ENCODE measurements at regions not wholly inside any gene's neighbourhood (a gene's known extent, or its start where the extent isn't known, plus 50 kb on each side); places are given as distances from the start of the nearest gene placed in this dataset.

DNA sequence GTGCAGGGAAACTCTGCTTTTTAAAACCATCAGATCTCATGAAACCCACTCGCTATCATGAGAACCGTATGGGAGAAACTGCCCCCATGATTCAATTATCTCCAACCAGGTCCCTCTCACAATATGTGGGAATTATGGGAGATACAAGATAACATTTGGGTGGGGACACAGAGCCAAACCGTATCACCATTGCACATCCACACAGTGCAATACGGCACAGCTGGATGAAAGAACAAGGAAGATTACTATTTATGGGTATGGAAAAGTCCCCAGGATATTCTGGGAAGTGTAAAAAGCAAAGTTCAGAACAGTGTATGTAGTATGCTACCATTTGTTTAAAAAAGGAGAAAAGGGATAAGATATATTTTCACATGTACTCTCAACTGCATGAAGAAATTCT is 290.1 kb downstream of the PIK3C3 start:
- Histone ChIP-seq H2BK5ac (ENCODE audit: low read depth, low read length, poor library complexity, severe bottlenecking) (no peak overlapping the region), H3K4ac (ENCODE audit: low read depth in 1 of 2, low read length in 2 of 2) (no peak overlapping the region), H3K79me1 (replicated peaks; ENCODE audit: low read length, poor library complexity, severe bottlenecking) (no peaks in the 10 kb centered on the region), H2BK15ac (ENCODE audit: low read depth, poor library complexity, severe bottlenecking) (no peak overlapping the region), H3K4me2 (ENCODE audit: low read length, poor library complexity, severe bottlenecking) (no peak overlapping the region), H2BK12ac (ENCODE audit: low read length in 2 of 2) (no peak overlapping the region), H3K4me3 (ENCODE audit: insufficient read depth in 1 of 2, low read depth in 1 of 2, low read length in 2 of 2) (no peak overlapping the region), H4K91ac (ENCODE audit: low read length) (no peak overlapping the region), H3K23ac (ENCODE audit: low read length in 2 of 2) (no peak overlapping the region), H4K8ac (ENCODE audit: low read length) (no peak overlapping the region), H3K27me3 (ENCODE audit: control insufficient read depth in 1 of 2, insufficient read depth in 1 of 2, low read length in 2 of 2) (no peaks in the 10 kb centered on the region), H2BK120ac (ENCODE audit: low read depth, low read length) (no peak overlapping the region), H3K18ac (ENCODE audit: low read depth in 1 of 2, low read length in 2 of 2) (no peak overlapping the region), H3K14ac (ENCODE audit: low read length in 2 of 2) (no peak overlapping the region), H2AFZ (ENCODE audit: low read depth, low read length) (no peak overlapping the region), H3K9ac (ENCODE audit: low read length) (no peak overlapping the region), H2AK5ac (ENCODE audit: low read length, severe bottlenecking) (no peak overlapping the region), H3K27ac (ENCODE audit: low read length, poor library complexity, severe bottlenecking) (no peak overlapping the region), H3K9me3 (ENCODE audit: control insufficient read depth, low read length) (no peaks in the 10 kb centered on the region), H3K36me3 (ENCODE audit: control insufficient read depth in 1 of 2, insufficient read depth in 2 of 2, low read depth in 1 of 2, low read length in 2 of 2) (no peaks in the 10 kb centered on the region), H3K4me1 (ENCODE audit: control insufficient read depth, insufficient read depth, low read depth, low read length) (no peaks in the 10 kb centered on the region)
- 100% methylated on average over 2 of the region's 4 CpGs for WGBS
- no peak for DNase-seq

DNA sequence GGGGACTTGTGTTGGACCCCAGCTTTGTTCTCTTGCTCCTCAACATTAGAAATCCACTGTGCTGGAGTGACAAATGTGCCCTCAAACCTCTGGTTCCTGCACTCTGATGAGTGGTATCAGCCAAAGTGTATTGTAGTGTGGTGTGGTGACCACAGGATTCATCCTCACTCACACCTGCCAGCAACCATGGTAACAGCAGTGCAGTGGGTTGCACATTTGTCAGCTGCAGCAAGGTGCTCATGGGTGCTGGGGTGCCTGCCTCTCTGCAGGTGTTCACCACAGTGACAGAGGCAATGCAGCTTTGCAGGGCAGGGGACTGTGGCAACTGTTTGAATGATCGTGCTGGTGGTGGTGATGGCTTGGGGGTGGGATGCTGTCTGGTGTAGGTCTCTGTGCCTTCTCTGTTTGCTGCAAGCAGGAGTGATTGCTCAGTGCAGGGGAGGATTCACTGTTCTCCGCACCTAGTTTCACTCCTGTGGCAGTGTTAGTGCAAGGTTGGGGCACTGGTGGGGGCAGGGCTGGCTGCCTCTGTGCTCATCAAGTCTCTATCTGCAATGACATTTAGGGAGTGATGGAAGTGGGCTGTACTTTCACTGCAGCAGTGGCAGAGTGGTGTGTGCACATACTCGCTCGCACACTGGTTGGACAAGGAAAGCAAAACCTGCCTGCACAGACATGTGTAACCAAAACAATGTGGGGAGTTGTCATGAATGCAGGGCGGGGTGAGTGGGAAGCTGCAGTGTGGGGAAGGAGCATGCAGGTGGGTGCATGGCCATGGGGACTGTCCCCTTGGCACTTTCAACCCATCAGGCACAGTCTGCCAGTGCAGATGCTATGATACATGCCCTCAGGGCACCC is 301.1 kb downstream of the PIK3C3 start:
- H2AK5ac ChIP-seq (ENCODE audit: low read length, severe bottlenecking): no peak overlapping the region
- H4K8ac ChIP-seq (ENCODE audit: low read length): no peak overlapping the region
- H3K9ac ChIP-seq (ENCODE audit: low read length): no peak overlapping the region
- no peak overlapping the region for H2BK120ac ChIP-seq (ENCODE audit: low read depth, low read length)
- H2BK15ac ChIP-seq (ENCODE audit: low read depth, poor library complexity, severe bottlenecking): no peak overlapping the region
- H3K27ac ChIP-seq (ENCODE audit: low read length, poor library complexity, severe bottlenecking): no peak overlapping the region
- no peak overlapping the region for H3K4me2 ChIP-seq (ENCODE audit: low read length, poor library complexity, severe bottlenecking)
- no peak overlapping the region for H3K4me3 ChIP-seq (ENCODE audit: insufficient read depth in 1 of 2, low read depth in 1 of 2, low read length in 2 of 2)
- H3K27me3 ChIP-seq (ENCODE audit: control insufficient read depth in 1 of 2, insufficient read depth in 1 of 2, low read length in 2 of 2): no peaks in the 10 kb centered on the region
- H2BK5ac ChIP-seq (ENCODE audit: low read depth, low read length, poor library complexity, severe bottlenecking): no peak overlapping the region
- no peaks in the 10 kb centered on the region for H3K36me3 ChIP-seq (ENCODE audit: control insufficient read depth in 1 of 2, insufficient read depth in 2 of 2, low read depth in 1 of 2, low read length in 2 of 2)
- no peak overlapping the region for H3K4ac ChIP-seq (ENCODE audit: low read depth in 1 of 2, low read length in 2 of 2)
- no peak overlapping the region for H3K14ac ChIP-seq (ENCODE audit: low read length in 2 of 2)
- no peaks in the 10 kb centered on the region for H3K4me1 ChIP-seq (ENCODE audit: control insufficient read depth, insufficient read depth, low read depth, low read length)
- no peak overlapping the region for H2AFZ ChIP-seq (ENCODE audit: low read depth, low read length)
- no peak overlapping the region for H3K18ac ChIP-seq (ENCODE audit: low read depth in 1 of 2, low read length in 2 of 2)
- H3K23ac ChIP-seq (ENCODE audit: low read length in 2 of 2): no peak overlapping the region
- H3K79me1 ChIP-seq (replicated peaks; ENCODE audit: low read length, poor library complexity, severe bottlenecking): no peaks in the 10 kb centered on the region
- H3K9me3 ChIP-seq (ENCODE audit: control insufficient read depth, low read length): peaks cover 3% of the 10 kb centered on the region
- WGBS: 93% methylated on average over 5 of the region's 5 CpGs
- H2BK12ac ChIP-seq (ENCODE audit: low read length in 2 of 2): no peak overlapping the region
- DNase-seq: no peak
- no peak overlapping the region for H4K91ac ChIP-seq (ENCODE audit: low read length)

DNA sequence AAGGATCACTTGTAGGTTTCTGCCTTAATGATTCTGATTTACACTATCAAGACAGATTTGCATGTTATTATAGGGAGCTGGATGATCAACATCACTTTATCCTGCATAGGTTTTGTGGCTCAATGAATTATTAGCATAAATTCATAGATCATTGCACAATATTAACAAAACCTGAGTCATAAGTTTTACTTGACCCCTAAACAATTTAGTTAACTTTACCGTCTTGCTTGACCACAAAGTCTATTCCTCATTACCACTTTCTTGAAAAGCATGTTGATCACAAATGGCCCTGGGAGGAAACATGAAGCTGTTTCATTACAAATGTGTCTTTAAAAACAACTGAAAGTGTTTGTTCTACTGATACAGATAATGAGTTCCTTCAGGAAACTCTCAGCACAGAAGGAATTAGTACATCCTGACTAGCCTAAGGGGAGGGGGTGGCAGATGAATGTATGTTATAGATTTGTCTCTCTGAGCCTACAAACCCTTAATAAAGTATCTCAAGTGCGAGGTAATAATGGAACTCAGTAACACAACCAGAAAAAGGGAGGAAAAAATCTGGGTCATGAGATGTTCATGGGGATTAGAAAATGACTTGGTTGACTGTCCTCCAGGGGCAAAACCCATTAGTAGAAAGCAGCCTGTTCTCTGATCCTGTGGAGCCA is 303.4 kb downstream of the PIK3C3 start:
- no peak overlapping the region for H2BK5ac ChIP-seq (ENCODE audit: low read depth, low read length, poor library complexity, severe bottlenecking)
- no peak overlapping the region for H2AK5ac ChIP-seq (ENCODE audit: low read length, severe bottlenecking)
- H2BK120ac ChIP-seq (ENCODE audit: low read depth, low read length): no peak overlapping the region
- H3K4me2 ChIP-seq (ENCODE audit: low read length, poor library complexity, severe bottlenecking): no peak overlapping the region
- peaks cover 3% of the 10 kb centered on the region for H3K9me3 ChIP-seq (ENCODE audit: control insufficient read depth, low read length)
- 55% methylated on average over 2 of the region's 2 CpGs for WGBS
- H2AFZ ChIP-seq (ENCODE audit: low read depth, low read length): no peak overlapping the region
- no peaks in the 10 kb centered on the region for H3K4me1 ChIP-seq (ENCODE audit: control insufficient read depth, insufficient read depth, low read depth, low read length)
- no peak overlapping the region for H4K8ac ChIP-seq (ENCODE audit: low read length)
- no peak overlapping the region for H2BK12ac ChIP-seq (ENCODE audit: low read length in 2 of 2)
- H3K79me1 ChIP-seq (replicated peaks; ENCODE audit: low read length, poor library complexity, severe bottlenecking): no peaks in the 10 kb centered on the region
- no peak overlapping the region for H2BK15ac ChIP-seq (ENCODE audit: low read depth, poor library complexity, severe bottlenecking)
- no peak overlapping the region for H3K9ac ChIP-seq (ENCODE audit: low read length)
- H3K4me3 ChIP-seq (ENCODE audit: insufficient read depth in 1 of 2, low read depth in 1 of 2, low read length in 2 of 2): no peak overlapping the region
- no peak overlapping the region for H3K27ac ChIP-seq (ENCODE audit: low read length, poor library complexity, severe bottlenecking)
- H4K91ac ChIP-seq (ENCODE audit: low read length): no peak overlapping the region
- H3K23ac ChIP-seq (ENCODE audit: low read length in 2 of 2): no peak overlapping the region
- H3K36me3 ChIP-seq (ENCODE audit: control insufficient read depth in 1 of 2, insufficient read depth in 2 of 2, low read depth in 1 of 2, low read length in 2 of 2): no peaks in the 10 kb centered on the region
- no peak overlapping the region for H3K14ac ChIP-seq (ENCODE audit: low read length in 2 of 2)
- H3K4ac ChIP-seq (ENCODE audit: low read depth in 1 of 2, low read length in 2 of 2): no peak overlapping the region
- no peak overlapping the region for H3K18ac ChIP-seq (ENCODE audit: low read depth in 1 of 2, low read length in 2 of 2)
- no peak for DNase-seq
- H3K27me3 ChIP-seq (ENCODE audit: control insufficient read depth in 1 of 2, insufficient read depth in 1 of 2, low read length in 2 of 2): no peaks in the 10 kb centered on the region

DNA sequence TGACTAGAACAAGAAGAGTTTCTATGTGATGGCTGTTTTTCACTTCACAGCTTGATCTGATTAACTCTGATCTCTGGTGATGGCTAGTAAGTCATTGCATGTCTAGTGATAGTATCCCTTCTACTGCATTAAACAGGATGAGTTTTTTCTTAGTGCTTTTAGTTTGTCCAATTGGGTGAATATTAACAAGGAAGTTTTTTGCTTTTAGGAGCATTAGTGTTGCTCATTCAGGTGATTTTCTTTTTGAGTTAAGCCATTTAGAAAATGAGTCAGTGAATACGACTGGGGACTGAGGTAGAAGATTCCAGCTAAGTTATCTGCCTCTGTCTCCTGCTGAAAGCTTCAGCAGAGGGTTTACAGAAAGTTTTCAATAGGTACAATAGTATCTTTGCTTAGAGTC is 306.7 kb downstream of the PIK3C3 start:
- H2AK5ac ChIP-seq (ENCODE audit: low read length, severe bottlenecking): no peak overlapping the region
- no peak overlapping the region for H2BK120ac ChIP-seq (ENCODE audit: low read depth, low read length)
- H3K79me1 ChIP-seq (replicated peaks; ENCODE audit: low read length, poor library complexity, severe bottlenecking): no peaks in the 10 kb centered on the region
- H2AFZ ChIP-seq (ENCODE audit: low read depth, low read length): no peak overlapping the region
- H3K9me3 ChIP-seq (ENCODE audit: control insufficient read depth, low read length): no peaks in the 10 kb centered on the region
- no peak overlapping the region for H3K23ac ChIP-seq (ENCODE audit: low read length in 2 of 2)
- no peak overlapping the region for H2BK12ac ChIP-seq (ENCODE audit: low read length in 2 of 2)
- no peak overlapping the region for H2BK5ac ChIP-seq (ENCODE audit: low read depth, low read length, poor library complexity, severe bottlenecking)
- H4K8ac ChIP-seq (ENCODE audit: low read length): no peak overlapping the region
- no peak overlapping the region for H3K4me2 ChIP-seq (ENCODE audit: low read length, poor library complexity, severe bottlenecking)
- no peak overlapping the region for H3K4me3 ChIP-seq (ENCODE audit: insufficient read depth in 1 of 2, low read depth in 1 of 2, low read length in 2 of 2)
- H3K27me3 ChIP-seq (ENCODE audit: control insufficient read depth in 1 of 2, insufficient read depth in 1 of 2, low read length in 2 of 2): no peaks in the 10 kb centered on the region
- no peak overlapping the region for H4K91ac ChIP-seq (ENCODE audit: low read length)
- 88% methylated on average over 1 of the region's 1 CpG for WGBS
- H3K14ac ChIP-seq (ENCODE audit: low read length in 2 of 2): no peak overlapping the region
- H3K27ac ChIP-seq (ENCODE audit: low read length, poor library complexity, severe bottlenecking): no peak overlapping the region
- no peak overlapping the region for H3K4ac ChIP-seq (ENCODE audit: low read depth in 1 of 2, low read length in 2 of 2)
- H3K4me1 ChIP-seq (ENCODE audit: control insufficient read depth, insufficient read depth, low read depth, low read length): no peaks in the 10 kb centered on the region
- H2BK15ac ChIP-seq (ENCODE audit: low read depth, poor library complexity, severe bottlenecking): no peak overlapping the region
- no peak overlapping the region for H3K9ac ChIP-seq (ENCODE audit: low read length)
- no peak for DNase-seq
- no peaks in the 10 kb centered on the region for H3K36me3 ChIP-seq (ENCODE audit: control insufficient read depth in 1 of 2, insufficient read depth in 2 of 2, low read depth in 1 of 2, low read length in 2 of 2)
- no peak overlapping the region for H3K18ac ChIP-seq (ENCODE audit: low read depth in 1 of 2, low read length in 2 of 2)

All from mesenchymal stem cell (in vitro differentiated cells and primary cell).